GM23338 (cell line): ENCODE measurements at regions not wholly inside any gene's neighbourhood (a gene's known extent, or its start where the extent isn't known, plus 50 kb on each side); places are given as distances from the start of the nearest gene placed in this dataset.

Experiments used
- ATAC-seq: fragments of 200-7000 bp; cut with Tn5 transposase; 3 replicates; pipeline ENCODE4 v1.9.1; 2020
- DNase-seq: peaks from one replicate; pipeline ENCODE4 v3.0.0-alpha.2; 2015; ENCODE audit warnings: low spot score
- H2AFZ ChIP-seq: fragments of 200-600 bp; sonication (generic); 2 replicates; pipeline ENCODE4 v1.8.0; 2016; ENCODE audit warnings: antibody characterized with exemption, mild to moderate bottlenecking, moderate library complexity
- H3F3A ChIP-seq: fragments of 200-600 bp; sonication (generic); replicated peaks from 2 replicates; pipeline ENCODE4 v1.8.0; 2017; ENCODE audit warnings: antibody characterized with exemption, mixed run types, low read depth
- H3K27ac ChIP-seq: fragments of 200-600 bp; sonication (generic); 2 replicates; pipeline ENCODE4 v1.6.1; 2016; ENCODE audit warnings: low read depth
- H3K27me3 ChIP-seq: fragments of 200-600 bp; sonication (generic); 2 replicates; pipeline ENCODE4 v1.8.0; 2016; ENCODE audit warnings: mild to moderate bottlenecking, mixed run types, moderate library complexity; ENCODE audit not compliant: insufficient read depth
- H3K36me3 ChIP-seq: fragments of 200-600 bp; sonication (generic); 2 replicates; pipeline ENCODE4 v1.8.0; 2016; ENCODE audit warnings: mild to moderate bottlenecking; ENCODE audit not compliant: insufficient read depth
- H3K4me1 ChIP-seq: fragments of 200-600 bp; sonication (generic); 2 replicates; pipeline ENCODE4 v1.8.0; 2016; ENCODE audit warnings: mild to moderate bottlenecking, moderate library complexity; ENCODE audit not compliant: insufficient read depth
- H3K4me2 ChIP-seq: fragments of 200-600 bp; sonication (generic); 2 replicates; pipeline ENCODE4 v1.7.1; 2017; ENCODE audit warnings: mixed run types
- H3K4me3 ChIP-seq: fragments of 200-600 bp; sonication (generic); 2 replicates; pipeline ENCODE4 v1.6.1; 2016; ENCODE audit warnings: mixed run types
- H3K79me2 ChIP-seq: fragments of 200-600 bp; sonication (generic); replicated peaks from 2 replicates; pipeline ENCODE4 v1.8.0; 2017; ENCODE audit warnings: mild to moderate bottlenecking; ENCODE audit not compliant: insufficient read depth
- H3K9me2 ChIP-seq: fragments of 200-600 bp; sonication (generic); 2 replicates; pipeline ENCODE4 v1.8.0; 2017; ENCODE audit not compliant: insufficient read depth
- H4K20me1 ChIP-seq: fragments of 200-600 bp; sonication (generic); replicated peaks from 2 replicates; pipeline ENCODE4 v1.8.0; 2017; ENCODE audit warnings: mild to moderate bottlenecking; ENCODE audit not compliant: insufficient read depth
- H3K27ac Mint-ChIP-seq: 2 replicates; pipeline ENCODE4 v1.8.0; 2020; ENCODE audit warnings: inconsistent platforms, mild to moderate bottlenecking, moderate library complexity, mixed read lengths
- H3K27me3 Mint-ChIP-seq: 3 replicates; pipeline ENCODE4 v1.8.0; 2022; ENCODE audit warnings: low read depth, mild to moderate bottlenecking, moderate library complexity, mixed read lengths, inconsistent platforms; ENCODE audit not compliant: insufficient read depth, poor library complexity
- H3K36me3 Mint-ChIP-seq: 3 replicates; pipeline ENCODE4 v1.8.0; 2021; ENCODE audit warnings: low read depth, mild to moderate bottlenecking, inconsistent platforms, moderate library complexity, mixed read lengths
- H3K4me1 Mint-ChIP-seq: 3 replicates; pipeline ENCODE4 v1.8.0; 2020; ENCODE audit warnings: mild to moderate bottlenecking, inconsistent platforms, mixed read lengths
- H3K4me3 Mint-ChIP-seq: 3 replicates; pipeline ENCODE4 v1.8.0; 2021; ENCODE audit warnings: moderate library complexity, mild to moderate bottlenecking, inconsistent platforms, mixed read lengths
- H3K9me3 Mint-ChIP-seq: 3 replicates; pipeline ENCODE4 v1.8.0; 2020; ENCODE audit warnings: moderate library complexity, mild to moderate bottlenecking, inconsistent platforms, mixed read lengths
- EZH2 ChIP-seq: fragments of 200-600 bp; sonication (generic); IDR thresholded peaks from one replicate; pipeline ENCODE4 v1.8.0; 2017; ENCODE audit warnings: antibody characterized with exemption, mild to moderate bottlenecking, low read depth; ENCODE audit not compliant: unreplicated experiment
- EZH2phosphoT487 ChIP-seq: fragments of 200-600 bp; sonication (generic); IDR thresholded peaks from one replicate; pipeline ENCODE4 v1.8.1; 2018; ENCODE audit warnings: antibody characterized with exemption; ENCODE audit not compliant: unreplicated experiment
- JUNB ChIP-seq: IDR thresholded peaks from one replicate; pipeline ENCODE4 v1.6.1; 2016; ENCODE audit warnings: antibody characterized with exemption; ENCODE audit not compliant: unreplicated experiment
- NANOG ChIP-seq: IDR thresholded peaks from 2 replicates; pipeline ENCODE4 v1.6.1; 2016; ENCODE audit warnings: antibody characterized with exemption, borderline replicate concordance
- STAT1 ChIP-seq: IDR thresholded peaks from one replicate; pipeline ENCODE4 v1.6.1; 2016; ENCODE audit warnings: antibody characterized with exemption; ENCODE audit not compliant: unreplicated experiment
- ZNF114 ChIP-seq: fragments of 250-450 bp; sonication (Bioruptor Pico); IDR thresholded peaks from 2 replicates; pipeline ENCODE4 v1.5.0; 2020; ENCODE audit warnings: mild to moderate bottlenecking, moderate library complexity
- ZNF331 ChIP-seq: fragments of 250-450 bp; sonication (Bioruptor Pico); IDR thresholded peaks from 2 replicates; pipeline ENCODE4 v1.5.0; 2020; ENCODE audit warnings: low read depth, mild to moderate bottlenecking, moderate library complexity
- TF ChIP-seq, protein P1 (sequence below): IDR thresholded peaks from 2 replicates; pipeline ENCODE4 v1.6.1; 2016; ENCODE audit warnings: antibody characterized with exemption
- TF ChIP-seq, protein P2 (sequence below), 2 experiments: fragments of 200-600 bp in 1 of 2; sonication (generic) in 1 of 2; conservative IDR thresholded peaks; 2 replicates each; pipeline versions ENCODE4 v1.5.1 to v1.6.1; 2016 to 2017; ENCODE audit warnings: antibody characterized with exemption in 2 of 2, low read depth in 2 of 2, mild to moderate bottlenecking in 2 of 2, moderate library complexity in 1 of 2

DNA sequence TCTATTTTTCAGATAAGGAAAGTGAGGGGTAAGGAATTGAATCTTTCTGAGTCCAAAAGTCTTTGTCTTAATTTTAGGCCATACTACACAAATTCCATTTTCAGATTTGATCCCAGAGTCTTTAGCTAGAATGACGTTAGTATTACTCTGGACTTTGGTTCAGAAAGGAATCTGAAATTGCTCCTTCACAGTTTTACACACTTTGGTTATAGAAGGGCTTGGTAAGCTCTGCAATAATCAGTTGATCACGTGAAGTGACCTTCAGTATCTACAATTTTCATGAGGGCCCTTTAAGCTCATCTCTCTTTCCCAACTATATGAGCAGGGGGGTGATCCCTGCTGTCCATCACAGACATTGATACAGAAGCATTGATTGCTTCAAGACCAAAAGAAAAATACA is 103.4 kb upstream of the ESRRG start:
- H3K27ac ChIP-seq = no peak overlapping the region
- no peak overlapping the region for H3K4me3 ChIP-seq
- Mint-ChIP-seq H3K27me3 (no peaks in the 10 kb centered on the region), H3K27ac (no peak overlapping the region), H3K4me3 (no peak overlapping the region), H3K9me3 (no peaks in the 10 kb centered on the region), H3K36me3 (no peaks in the 10 kb centered on the region), H3K4me1 (peaks cover 24% of the 10 kb centered on the region; the same call in 2 of the 3 replicates)
- H4K20me1 ChIP-seq = no peaks in the 10 kb centered on the region
- H3K36me3 ChIP-seq = no peaks in the 10 kb centered on the region
- no peaks in the 10 kb centered on the region for H3K27me3 ChIP-seq
- TF ChIP-seq EZH2 (no peak), STAT1 (no peak)
- TF ChIP-seq, protein P1, sequence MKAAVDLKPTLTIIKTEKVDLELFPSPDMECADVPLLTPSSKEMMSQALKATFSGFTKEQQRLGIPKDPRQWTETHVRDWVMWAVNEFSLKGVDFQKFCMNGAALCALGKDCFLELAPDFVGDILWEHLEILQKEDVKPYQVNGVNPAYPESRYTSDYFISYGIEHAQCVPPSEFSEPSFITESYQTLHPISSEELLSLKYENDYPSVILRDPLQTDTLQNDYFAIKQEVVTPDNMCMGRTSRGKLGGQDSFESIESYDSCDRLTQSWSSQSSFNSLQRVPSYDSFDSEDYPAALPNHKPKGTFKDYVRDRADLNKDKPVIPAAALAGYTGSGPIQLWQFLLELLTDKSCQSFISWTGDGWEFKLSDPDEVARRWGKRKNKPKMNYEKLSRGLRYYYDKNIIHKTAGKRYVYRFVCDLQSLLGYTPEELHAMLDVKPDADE = no peak
- ATAC-seq (no peak), DNase-seq (no peak)
- peaks cover 3% of the 10 kb centered on the region; the same call in 1 of the 2 replicates for H3K9me2 ChIP-seq
- no peaks in the 10 kb centered on the region for H3F3A ChIP-seq
- H2AFZ ChIP-seq = no peak overlapping the region
- H3K79me2 ChIP-seq = no peaks in the 10 kb centered on the region
- no peak overlapping the region for H3K4me2 ChIP-seq
- peaks cover 42% of the 10 kb centered on the region for H3K4me1 ChIP-seq

DNA sequence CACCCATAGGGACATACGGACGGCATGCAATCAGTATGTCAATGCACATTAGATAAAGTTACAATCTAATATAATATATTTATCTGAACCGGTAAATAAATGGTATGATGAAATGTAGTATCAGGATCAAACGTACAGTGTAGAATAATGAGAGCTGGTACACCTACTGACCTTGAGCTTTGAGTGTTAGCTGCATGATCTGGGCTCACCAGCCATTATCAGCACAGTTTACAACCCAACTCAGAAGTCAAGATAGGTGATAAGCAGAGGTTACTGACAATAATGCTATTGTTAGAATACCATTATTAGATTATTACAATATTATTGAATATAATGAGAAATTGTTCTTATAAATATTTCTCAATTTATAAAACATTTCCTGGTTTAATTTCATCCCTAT is 103.0 kb upstream of the ESRRG start:
- no peak overlapping the region for H3K27ac ChIP-seq
- H3K36me3 Mint-ChIP-seq = no peaks in the 10 kb centered on the region
- H2AFZ ChIP-seq = no peak overlapping the region
- no peak overlapping the region for H3K4me3 Mint-ChIP-seq
- DNase-seq (no peak), ATAC-seq (no peak)
- H3K79me2 ChIP-seq = no peaks in the 10 kb centered on the region
- H3K4me1 ChIP-seq = peaks cover 38% of the 10 kb centered on the region
- no peaks in the 10 kb centered on the region for H4K20me1 ChIP-seq
- TF ChIP-seq, protein P2, sequence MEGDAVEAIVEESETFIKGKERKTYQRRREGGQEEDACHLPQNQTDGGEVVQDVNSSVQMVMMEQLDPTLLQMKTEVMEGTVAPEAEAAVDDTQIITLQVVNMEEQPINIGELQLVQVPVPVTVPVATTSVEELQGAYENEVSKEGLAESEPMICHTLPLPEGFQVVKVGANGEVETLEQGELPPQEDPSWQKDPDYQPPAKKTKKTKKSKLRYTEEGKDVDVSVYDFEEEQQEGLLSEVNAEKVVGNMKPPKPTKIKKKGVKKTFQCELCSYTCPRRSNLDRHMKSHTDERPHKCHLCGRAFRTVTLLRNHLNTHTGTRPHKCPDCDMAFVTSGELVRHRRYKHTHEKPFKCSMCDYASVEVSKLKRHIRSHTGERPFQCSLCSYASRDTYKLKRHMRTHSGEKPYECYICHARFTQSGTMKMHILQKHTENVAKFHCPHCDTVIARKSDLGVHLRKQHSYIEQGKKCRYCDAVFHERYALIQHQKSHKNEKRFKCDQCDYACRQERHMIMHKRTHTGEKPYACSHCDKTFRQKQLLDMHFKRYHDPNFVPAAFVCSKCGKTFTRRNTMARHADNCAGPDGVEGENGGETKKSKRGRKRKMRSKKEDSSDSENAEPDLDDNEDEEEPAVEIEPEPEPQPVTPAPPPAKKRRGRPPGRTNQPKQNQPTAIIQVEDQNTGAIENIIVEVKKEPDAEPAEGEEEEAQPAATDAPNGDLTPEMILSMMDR (conservative IDR thresholded peaks at IDR 0.05; ENCODE audit: low read depth in 2 of 2) = no peak
- no peaks in the 10 kb centered on the region for H3F3A ChIP-seq
- H3K4me3 ChIP-seq = no peak overlapping the region
- no peaks in the 10 kb centered on the region for H3K27me3 ChIP-seq
- no peaks in the 10 kb centered on the region for H3K9me3 Mint-ChIP-seq
- no peaks in the 10 kb centered on the region for H3K36me3 ChIP-seq
- H3K4me2 ChIP-seq = no peak overlapping the region
- peaks cover 3% of the 10 kb centered on the region; the same call in 1 of the 2 replicates for H3K9me2 ChIP-seq
- H3K27me3 Mint-ChIP-seq = no peaks in the 10 kb centered on the region
- no peak overlapping the region for H3K27ac Mint-ChIP-seq
- H3K4me1 Mint-ChIP-seq = peaks cover 23% of the 10 kb centered on the region; the same call in 2 of the 3 replicates

DNA sequence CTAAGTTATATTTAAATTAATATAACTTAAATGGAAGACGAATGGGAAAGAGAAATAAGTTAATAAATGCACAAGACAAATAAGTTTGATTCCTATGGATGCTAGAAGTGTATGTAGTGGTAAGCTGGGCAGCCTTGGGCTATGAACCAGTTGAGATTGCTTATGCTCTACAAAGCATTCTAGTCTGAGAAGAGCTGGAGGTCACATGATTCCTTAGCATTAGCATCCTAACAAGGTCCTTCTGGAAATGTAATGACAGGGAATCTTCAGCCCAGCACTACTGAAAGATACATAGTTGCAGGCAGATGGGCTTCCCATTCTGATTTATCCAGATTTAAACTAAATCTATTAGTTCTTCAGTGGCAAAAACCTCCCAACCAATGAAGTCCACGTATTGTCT is 102.3 kb upstream of the ESRRG start:
- Histone ChIP-seq H3K36me3 (no peaks in the 10 kb centered on the region), H3K27me3 (no peaks in the 10 kb centered on the region), H3K27ac (no peak overlapping the region), H2AFZ (no peak overlapping the region), H3K4me1 (peaks cover 34% of the 10 kb centered on the region), H3K4me3 (no peak overlapping the region), H4K20me1 (no peaks in the 10 kb centered on the region), H3K9me2 (peaks cover 3% of the 10 kb centered on the region; the same call in 1 of the 2 replicates), H3K79me2 (no peaks in the 10 kb centered on the region), H3F3A (no peaks in the 10 kb centered on the region), H3K4me2 (no peak overlapping the region)
- H3K27ac Mint-ChIP-seq = no peak overlapping the region
- ATAC-seq (no peak), DNase-seq (no peak)
- no peaks in the 10 kb centered on the region for H3K9me3 Mint-ChIP-seq
- no peaks in the 10 kb centered on the region for H3K36me3 Mint-ChIP-seq
- peaks cover 20% of the 10 kb centered on the region for H3K4me1 Mint-ChIP-seq
- H3K4me3 Mint-ChIP-seq = no peak overlapping the region
- no peaks in the 10 kb centered on the region for H3K27me3 Mint-ChIP-seq
- TF ChIP-seq ZNF331 = no peak
- TF ChIP-seq STAT1 = no peak
- no peak for TF ChIP-seq ZNF114 (CRISPR knock-in tag)
- TF ChIP-seq NANOG = no peak
- TF ChIP-seq, protein P2 (conservative IDR thresholded peaks at IDR 0.05; ENCODE audit: low read depth in 2 of 2) = no peak
- TF ChIP-seq, protein P1 = no peak
- TF ChIP-seq EZH2 = no peak
- no peak for TF ChIP-seq EZH2phosphoT487
- TF ChIP-seq JUNB = no peak
